T follicular helper cell (primary cell): ENCODE measurements at regions not wholly inside any gene's neighbourhood (a gene's known extent, or its start where the extent isn't known, plus 50 kb on each side); places are given as distances from the start of the nearest gene placed in this dataset.

Experiments used
- DNase-seq: peaks from one replicate; pipeline ENCODE4 v3.0.0-alpha.2; 2020; ENCODE audit warnings: low read depth

- DNase-seq = no peak
These were observed 145.6 kb downstream of the ENGASE start for GRCh38 chr17:79220201-79220712.

- no peak for DNase-seq
These were observed 144.7 kb downstream of the ENGASE start for GRCh38 chr17:79219208-79219935.

- DNase-seq = no peak
These were observed 144.2 kb downstream of the ENGASE start for GRCh38 chr17:79218825-79219200.

- DNase-seq = no peak
These were observed 143.7 kb downstream of the ENGASE start for GRCh38 chr17:79218175-79218824.

GRCh38 chr17:79217473-79218135, 143.0 kb downstream of the ENGASE start:
- DNase-seq = no peak

- no peak for DNase-seq
These were observed 142.2 kb downstream of the ENGASE start for GRCh38 chr17:79216826-79217225.

GRCh38 chr17:79216391-79216790, 141.8 kb downstream of the ENGASE start:
- no peak for DNase-seq

- no peak for DNase-seq
These were observed 141.0 kb downstream of the ENGASE start for GRCh38 chr17:79215631-79216030.

GRCh38 chr17:79214940-79215604, 140.4 kb downstream of the ENGASE start:
- no peak for DNase-seq

GRCh38 chr17:79214459-79214858, 139.8 kb downstream of the ENGASE start:
- no peak for DNase-seq

- no peak for DNase-seq
These were observed 138.7 kb downstream of the ENGASE start for GRCh38 chr17:79213305-79213704.

- DNase-seq = no peak
These were observed 137.8 kb downstream of the ENGASE start for GRCh38 chr17:79212149-79213087.

GRCh38 chr17:79211061-79211770, 136.6 kb downstream of the ENGASE start:
- no peak for DNase-seq

GRCh38 chr17:79210638-79211037, 136.0 kb downstream of the ENGASE start:
- no peak for DNase-seq

GRCh38 chr17:79207960-79208359, 133.3 kb downstream of the ENGASE start:
- DNase-seq = no peak

- no peak for DNase-seq
These were observed 131.1 kb downstream of the ENGASE start for GRCh38 chr17:79205688-79206205.

GRCh38 chr17:79204261-79204660, 129.6 kb downstream of the ENGASE start:
- DNase-seq = no peak

GRCh38 chr17:79203657-79204056, 129.0 kb downstream of the ENGASE start:
- no peak for DNase-seq

GRCh38 chr17:79203016-79203415, 128.4 kb downstream of the ENGASE start:
- no peak for DNase-seq

- no peak for DNase-seq
These were observed 127.9 kb downstream of the ENGASE start for GRCh38 chr17:79202480-79202879.
